HEK293T (cell line): ENCODE measurements at regions not wholly inside any gene's neighbourhood (a gene's known extent, or its start where the extent isn't known, plus 50 kb on each side); places are given as distances from the start of the nearest gene placed in this dataset.

Source experiments
- ARNT ChIP-seq: fragments of 450-650 bp; IDR thresholded peaks from 2 replicates; pipeline ENCODE4 v1.6.1; 2017; ENCODE audit warnings: mild to moderate bottlenecking
- BHLHE40 ChIP-seq: fragments of 450-650 bp; IDR thresholded peaks from 2 replicates; pipeline ENCODE4 v1.6.1; 2016; ENCODE audit warnings: mild to moderate bottlenecking, moderate library complexity, borderline replicate concordance
- FOXA1 ChIP-seq: fragments of 450-650 bp; IDR thresholded peaks from 2 replicates; pipeline ENCODE4 v1.6.1; 2016; ENCODE audit warnings: mild to moderate bottlenecking
- FOXK2 ChIP-seq: fragments of 450-650 bp; IDR thresholded peaks from 2 replicates; pipeline ENCODE4 v1.6.1; 2016; ENCODE audit warnings: mild to moderate bottlenecking
- FOXM1 ChIP-seq: fragments of 450-650 bp; IDR thresholded peaks from 2 replicates; pipeline ENCODE4 v1.6.1; 2017; ENCODE audit warnings: mild to moderate bottlenecking, borderline replicate concordance
- HDGF ChIP-seq: fragments of 450-650 bp; IDR thresholded peaks from 2 replicates; pipeline ENCODE4 v1.6.1; 2017; ENCODE audit warnings: antibody characterized with exemption, borderline replicate concordance
- L3MBTL2 ChIP-seq: fragments of 450-650 bp; conservative IDR thresholded peaks from 2 replicates; pipeline ENCODE4 v1.6.1; 2016; ENCODE audit warnings: mild to moderate bottlenecking
- LEF1 ChIP-seq: fragments of 450-650 bp; IDR thresholded peaks from 2 replicates; pipeline ENCODE4 v1.6.1; 2017; ENCODE audit warnings: mild to moderate bottlenecking, borderline replicate concordance
- SP1 ChIP-seq: fragments of 450-650 bp; IDR thresholded peaks from 2 replicates; pipeline ENCODE4 v1.6.1; 2017
- SUZ12 ChIP-seq: fragments of 450-650 bp; IDR thresholded peaks from 2 replicates; pipeline ENCODE4 v1.6.1; 2016; ENCODE audit warnings: mild to moderate bottlenecking
- ZNF384 ChIP-seq: fragments of 450-650 bp; IDR thresholded peaks from 2 replicates; pipeline ENCODE4 v1.6.1; 2016
- TF ChIP-seq, protein P1 (sequence below): fragments of 450-650 bp; IDR thresholded peaks from 2 replicates; pipeline ENCODE4 v1.6.1; 2016

DNA sequence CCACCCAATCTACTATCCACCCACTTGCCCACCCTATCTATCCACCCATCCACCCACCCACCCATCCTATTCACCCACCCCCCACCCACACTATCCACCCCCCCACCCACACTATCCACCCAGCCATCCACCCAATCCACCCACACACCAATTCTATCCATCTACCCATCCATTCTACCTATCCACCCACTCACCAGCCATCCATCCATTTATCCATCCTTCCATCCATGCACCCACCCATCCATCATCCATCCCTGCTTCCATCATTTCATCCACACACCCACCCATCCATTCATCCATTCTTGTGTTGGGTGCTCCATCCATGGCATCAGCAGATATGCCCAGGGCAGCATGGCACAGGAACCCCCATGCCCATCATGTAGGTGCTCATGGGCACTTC lies 1206.6 kb downstream of the BRD1 start:
- TF ChIP-seq ARNT, result no peak
- no peak for TF ChIP-seq BHLHE40
- TF ChIP-seq ZNF384, result no peak
- no peak for TF ChIP-seq FOXK2
- TF ChIP-seq SUZ12, result no peak
- TF ChIP-seq FOXA1, result no peak
- TF ChIP-seq, protein P1, sequence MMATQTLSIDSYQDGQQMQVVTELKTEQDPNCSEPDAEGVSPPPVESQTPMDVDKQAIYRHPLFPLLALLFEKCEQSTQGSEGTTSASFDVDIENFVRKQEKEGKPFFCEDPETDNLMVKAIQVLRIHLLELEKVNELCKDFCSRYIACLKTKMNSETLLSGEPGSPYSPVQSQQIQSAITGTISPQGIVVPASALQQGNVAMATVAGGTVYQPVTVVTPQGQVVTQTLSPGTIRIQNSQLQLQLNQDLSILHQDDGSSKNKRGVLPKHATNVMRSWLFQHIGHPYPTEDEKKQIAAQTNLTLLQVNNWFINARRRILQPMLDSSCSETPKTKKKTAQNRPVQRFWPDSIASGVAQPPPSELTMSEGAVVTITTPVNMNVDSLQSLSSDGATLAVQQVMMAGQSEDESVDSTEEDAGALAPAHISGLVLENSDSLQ, result no peak
- no peak for TF ChIP-seq L3MBTL2
- TF ChIP-seq SP1, result no peak
- TF ChIP-seq FOXM1, result no peak
- TF ChIP-seq HDGF, result no peak
- no peak for TF ChIP-seq LEF1
